Nucleus accumbens (tissue), 56 donors: ENCODE measurements at regions not wholly inside any gene's neighbourhood (a gene's known extent, or its start where the extent isn't known, plus 50 kb on each side); places are given as distances from the start of the nearest gene placed in this dataset.

Experiments
- DNase-seq, 56 donors: peaks; one replicate each; lab custom pipeline; 2025; lab: John Stamatoyannopoulos, UW

GRCh38 chr4:144456196-144456595, 189.8 kb upstream of the HHIP start:
- DNase-seq = no peak

- DNase-seq = no peak
Observed at GRCh38 chr4:144461906-144462305, 184.1 kb upstream of the HHIP start.

- no peak for DNase-seq
Observed at GRCh38 chr4:144463236-144463635, 182.7 kb upstream of the HHIP start.

GRCh38 chr4:144463896-144464295, 182.1 kb upstream of the HHIP start:
- no peak for DNase-seq

GRCh38 chr4:144465546-144465945, 180.4 kb upstream of the HHIP start:
- DNase-seq = no peak

GRCh38 chr4:144480068-144480467, 165.9 kb upstream of the HHIP start:
- DNase-seq = no peak

GRCh38 chr4:144489831-144490230, 156.1 kb upstream of the HHIP start:
- no peak for DNase-seq

- DNase-seq = no peak
Observed at GRCh38 chr4:144494280-144494679, 151.7 kb upstream of the HHIP start.

GRCh38 chr4:144495944-144496343, 150.0 kb upstream of the HHIP start:
- no peak for DNase-seq

GRCh38 chr4:144499777-144500176, 146.2 kb upstream of the HHIP start:
- DNase-seq = no peak

GRCh38 chr4:144501231-144501780, 144.7 kb upstream of the HHIP start:
- no peak for DNase-seq

- DNase-seq = no peak
Observed at GRCh38 chr4:144504883-144505282, 141.1 kb upstream of the HHIP start.

- no peak for DNase-seq
Observed at GRCh38 chr4:144507311-144508101, 138.4 kb upstream of the HHIP start.

- DNase-seq = no peak
Observed at GRCh38 chr4:144509088-144510015, 136.6 kb upstream of the HHIP start.

- no peak for DNase-seq
Observed at GRCh38 chr4:144514736-144515135, 131.2 kb upstream of the HHIP start.

GRCh38 chr4:144518181-144518895, 127.6 kb upstream of the HHIP start:
- DNase-seq = no peak

- DNase-seq = no peak
Observed at GRCh38 chr4:144531841-144532240, 114.1 kb upstream of the HHIP start.

- no peak for DNase-seq
Observed at GRCh38 chr4:144547678-144548298, 98.2 kb upstream of the HHIP start.

GRCh38 chr4:144556636-144557035, 89.3 kb upstream of the HHIP start:
- DNase-seq = no peak

GRCh38 chr4:144557404-144557803, 88.6 kb upstream of the HHIP start:
- DNase-seq = no peak
